ENCODE measurements at regions not wholly inside any gene's neighbourhood (a gene's known extent, or its start where the extent isn't known, plus 50 kb on each side); places are given as distances from the start of the nearest gene placed in this dataset.
A peak's percentile ranks its signal among the peaks of the same experiment; 100 is the strongest.

GRCh38 chr2:728165-728564, 51.0 kb upstream of the TMEM18 start:
- Histone ChIP-seq H3K4me2 (ENCODE audit: insufficient read depth in 1 of 2, low read depth in 2 of 2, low read length in 2 of 2) (peak overlapping the region in 1 of 2 experiments; percentile 68; a peak in 1 of 4 replicates), H3K27me3 (replicated peaks in 1 of 4; ENCODE audit: control insufficient read depth in 3 of 4, extremely low read depth in 1 of 4, insufficient read depth in 3 of 4, low read length in 3 of 4) (no peaks in the 10 kb centered on the region; a peak in 2 of 7 replicates), H4K8ac (ENCODE audit: extremely low read depth, insufficient read depth, low read length) (no peak overlapping the region), H2BK120ac (replicated peaks; ENCODE audit: low read depth, low read length) (peak overlapping the region; percentile 99), H2AFZ (ENCODE audit: low read length) (no peak overlapping the region), H3K27ac (ENCODE audit: low read depth, low read length) (no peak overlapping the region), H3K9me3 (ENCODE audit: insufficient read depth in 2 of 2, low read depth in 1 of 2, low read length in 1 of 2) (no peaks in the 10 kb centered on the region), H3K4me1 (replicated peaks in 1 of 4; ENCODE audit: control insufficient read depth in 3 of 4, insufficient read depth in 4 of 4, low read length in 3 of 4) (peaks cover 10 to 19% (median 14%) of the 10 kb centered on the region in 4 experiments), H3K23ac (ENCODE audit: insufficient read length) (no peak overlapping the region), H3K79me1 (ENCODE audit: low read depth, low read length) (no peaks in the 10 kb centered on the region; the same call in 1 of the 2 replicates), H2BK20ac (ENCODE audit: low read length) (peak overlapping the region; percentile 100), H2AK5ac (ENCODE audit: low read depth, low read length) (peak overlapping the region; percentile 100), H3K56ac (replicated peaks; ENCODE audit: insufficient read length, low read depth, low read length) (no peak overlapping the region), H3K9ac (replicated peaks in 1 of 4; ENCODE audit: extremely low read depth in 1 of 4, low read depth in 3 of 4, low read length in 3 of 4) (no peak overlapping the region; a peak in 1 of 7 replicates), H2BK15ac (ENCODE audit: low read length) (peak overlapping the region; percentile 99), H3K4me3 (ENCODE audit: extremely low read depth in 1 of 4, insufficient read depth in 2 of 4, low read depth in 3 of 4, low read length in 4 of 4) (no peak overlapping the region), H3K18ac (ENCODE audit: extremely low read depth, low read length) (peak overlapping the region; percentile 93), H4K91ac (replicated peaks; ENCODE audit: insufficient read length, low read length) (peak overlapping the region; percentile 99), H3K14ac (ENCODE audit: insufficient read length) (no peak overlapping the region), H3K36me3 (ENCODE audit: control insufficient read depth in 2 of 4, insufficient read depth in 4 of 4, low read length in 3 of 4) (no peaks in the 10 kb centered on the region; a peak in 1 of 8 replicates), H3K23me2 (ENCODE audit: low read depth, low read length) (peaks cover 2% of the 10 kb centered on the region; the same call in 1 of the 2 replicates), H3K4ac (replicated peaks; ENCODE audit: insufficient read length, low read depth, low read length) (peak overlapping the region; percentile 99), H3K79me2 (ENCODE audit: control insufficient read depth in 1 of 2, insufficient read depth in 2 of 2, low read length in 2 of 2) (peaks cover 0 to 4% of the 10 kb centered on the region in 2 experiments; a peak in 1 of 4 replicates), H2BK5ac (ENCODE audit: low read depth, low read length) (peak overlapping the region; percentile 99), H4K5ac (ENCODE audit: insufficient read length, low read depth, low read length) (no peak overlapping the region), H4K20me1 (replicated peaks in 1 of 2; ENCODE audit: control insufficient read depth in 1 of 2, insufficient read depth in 2 of 2, low read length in 2 of 2) (no peaks in the 10 kb centered on the region), H2BK12ac (ENCODE audit: low read depth, low read length) (peak overlapping the region; percentile 99)
- 89% methylated on average over 1 of the region's 1 CpG; no CpG with 5 or more reads in 1 of the 2 experiments for WGBS, 2 experiments (ENCODE audit: extremely low coverage in 1 of 2, insufficient coverage in 1 of 2, insufficient read length in 1 of 2, insufficient replicate concordance in 2 of 2, low coverage in 1 of 2, low lambda C conversion rate in 2 of 2, missing lambda C conversion rate in 1 of 2)
- FAIRE-seq (no peak), DNase-seq (ENCODE audit: low read depth in 1 of 2, low spot score in 2 of 2) (no peak)
- ChIA-PET CTCF (ENCODE audit: partially characterized antibody) (interaction anchor here (1.5 to 3.2 kb wide), 2 partner anchors 12 to 13 kb away, joined by 4 to 34 read pairs; no protein-coding TSS in a partner anchor), POLR2A (ENCODE audit: partially characterized antibody) (interaction anchor here (1.2 kb wide), 1 partner anchor 18 kb away, joined by 3 read pairs; no protein-coding TSS in a partner anchor)
- TF ChIP-seq CEBPB (IDR thresholded peaks at IDR 0.05; ENCODE audit: low read depth, low read length), result no peak
- TF ChIP-seq KDM5A (IDR thresholded peaks at IDR 0.05; ENCODE audit: low read length), result no peak
- TF ChIP-seq SIN3A (conservative IDR thresholded peaks at IDR 0.05 in 1 of 2, IDR thresholded peaks at IDR 0.05 in 1 of 2; ENCODE audit: low read depth in 1 of 2, low read length in 2 of 2), result no peak
- no peak for TF ChIP-seq CHD1 (IDR thresholded peaks at IDR 0.05; ENCODE audit: low read depth, low read length)
